NCI-H82 treated with DMSO at 0.1 percent for 48 hours (cell line): ENCODE measurements at regions not wholly inside any gene's neighbourhood (a gene's known extent, or its start where the extent isn't known, plus 50 kb on each side); places are given as distances from the start of the nearest gene placed in this dataset.

Experiments
- DNase-seq: peaks from one replicate; lab custom pipeline; 2025; ENCODE audit not compliant: unreplicated experiment; lab: John Stamatoyannopoulos, UW

DNA sequence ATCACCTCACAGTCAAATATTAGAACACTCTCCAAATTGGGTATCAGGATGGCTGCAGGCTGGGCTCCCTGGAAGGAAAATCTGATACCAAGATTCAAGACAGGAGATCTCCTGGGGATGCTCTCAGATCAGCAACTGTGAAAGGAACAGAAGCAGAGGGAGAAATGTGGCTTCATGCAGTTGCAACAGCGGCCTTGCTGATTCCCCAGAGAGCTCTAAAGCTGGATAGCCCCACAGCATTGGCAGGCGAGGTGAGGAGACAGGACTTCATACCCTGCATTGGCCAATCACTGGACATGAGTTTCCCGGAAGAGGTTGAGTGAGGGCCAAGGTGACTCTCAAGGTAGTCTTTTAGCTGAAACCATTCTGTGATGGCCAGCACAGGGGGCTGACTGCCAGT, 190.6 kb downstream of the PTPN20 start:
- DNase-seq: no peak

DNA sequence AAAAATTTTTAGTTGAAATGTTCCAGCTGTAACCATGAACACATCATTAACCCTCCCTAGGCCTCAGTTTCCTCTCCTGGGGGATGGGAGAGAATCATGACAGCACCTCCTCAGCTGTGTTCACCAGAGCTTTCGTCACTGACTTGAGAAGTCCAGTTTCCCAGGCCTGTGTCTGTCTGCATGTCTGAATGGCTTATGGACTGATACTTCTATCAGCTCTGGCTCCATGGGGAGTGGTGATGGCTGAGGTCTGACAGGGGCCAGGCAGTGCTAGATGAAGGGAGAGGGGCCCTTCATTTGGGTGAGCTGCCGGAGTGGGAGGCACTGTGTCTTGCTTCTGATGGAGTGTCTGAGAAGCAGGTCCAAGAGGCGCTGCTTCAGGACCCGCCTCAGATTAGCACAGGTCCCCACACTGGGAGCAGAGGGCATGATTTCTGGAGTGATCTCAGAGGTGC, 192.9 kb downstream of the PTPN20 start:
- DNase-seq: no peak

DNA sequence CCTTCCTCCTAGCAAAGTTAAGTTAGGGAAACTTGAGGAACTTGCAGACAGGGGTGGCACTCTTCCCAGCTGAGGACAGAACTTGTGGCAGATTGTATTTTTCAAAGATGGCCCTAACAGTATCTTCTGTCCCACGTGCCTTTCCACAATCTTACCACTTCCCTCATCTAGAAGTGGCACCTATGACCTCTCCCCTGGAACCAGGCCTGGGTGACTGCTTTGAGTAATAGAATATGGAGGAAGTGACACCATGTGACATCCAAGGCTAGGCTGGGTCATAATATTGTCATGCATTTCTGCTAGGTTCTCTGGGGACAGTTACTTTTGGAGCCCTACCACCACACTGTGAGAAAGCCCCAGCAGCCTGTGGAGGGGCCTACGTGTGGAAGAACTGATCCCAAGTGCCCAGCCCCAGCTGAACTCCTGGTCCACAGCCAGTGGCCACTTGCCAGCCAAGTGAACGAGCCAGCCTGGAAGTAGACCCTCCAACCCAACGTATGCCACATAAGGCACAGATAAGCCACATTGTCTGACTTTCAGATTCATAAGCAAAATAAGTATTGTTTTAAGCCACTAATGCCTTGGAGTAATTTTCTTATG, 193.7 kb downstream of the PTPN20 start:
- DNase-seq: no peak

DNA sequence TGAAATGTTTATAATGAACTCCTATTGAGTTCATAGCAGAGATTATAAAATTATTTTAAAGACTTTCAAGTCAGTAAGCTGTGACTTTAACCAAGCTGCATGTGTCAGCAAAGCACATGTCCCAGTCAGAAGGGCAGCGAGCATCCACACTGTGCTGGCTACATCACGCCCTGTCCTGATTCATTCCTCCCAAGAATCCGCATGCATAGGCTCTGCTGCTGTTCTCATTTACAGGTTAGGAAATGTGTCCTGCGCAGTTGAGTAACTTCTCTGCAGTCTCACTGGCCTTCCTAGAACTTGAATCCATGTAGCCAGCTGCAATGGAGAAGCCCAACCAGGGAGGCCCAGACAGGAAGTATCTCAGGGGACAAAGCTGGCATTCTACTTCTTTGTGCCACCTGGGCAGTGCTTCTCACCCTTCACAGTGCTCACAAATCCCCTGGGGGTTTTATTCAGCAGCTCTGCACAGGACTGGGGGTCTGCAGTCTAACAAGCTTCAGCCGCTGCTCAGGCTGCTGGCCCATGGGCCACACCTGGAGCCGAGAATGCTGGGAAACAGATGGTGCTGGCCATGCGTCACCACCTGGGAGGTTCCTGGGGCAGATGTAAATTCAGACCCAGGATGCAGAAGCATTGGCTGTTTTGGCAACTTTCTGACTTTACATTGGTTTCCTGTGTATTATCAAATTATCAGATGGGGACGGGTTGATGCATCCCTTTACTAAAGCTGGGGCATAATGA, 192.8 kb upstream of the GDF10 start:
- no peak for DNase-seq

DNA sequence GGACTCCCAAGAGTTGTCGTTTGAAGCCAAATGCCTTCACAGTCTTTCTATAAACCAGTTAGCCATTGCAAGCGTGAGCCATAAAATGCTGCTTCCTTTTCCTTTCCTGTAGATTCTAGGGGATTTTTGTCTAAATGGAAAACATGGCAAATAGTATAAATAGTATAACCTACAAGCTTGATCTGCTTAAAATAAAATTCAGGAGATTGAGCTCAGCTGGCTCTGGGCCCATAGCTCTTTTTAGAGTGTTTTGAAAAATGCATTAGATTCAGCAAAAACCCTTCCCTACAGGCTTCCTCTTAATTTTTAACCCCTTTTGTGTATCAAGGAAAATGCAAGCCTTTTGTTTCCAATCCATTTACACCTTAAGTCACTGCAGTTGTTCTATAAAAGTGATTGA, 190.1 kb upstream of the GDF10 start:
- DNase-seq: no peak

DNA sequence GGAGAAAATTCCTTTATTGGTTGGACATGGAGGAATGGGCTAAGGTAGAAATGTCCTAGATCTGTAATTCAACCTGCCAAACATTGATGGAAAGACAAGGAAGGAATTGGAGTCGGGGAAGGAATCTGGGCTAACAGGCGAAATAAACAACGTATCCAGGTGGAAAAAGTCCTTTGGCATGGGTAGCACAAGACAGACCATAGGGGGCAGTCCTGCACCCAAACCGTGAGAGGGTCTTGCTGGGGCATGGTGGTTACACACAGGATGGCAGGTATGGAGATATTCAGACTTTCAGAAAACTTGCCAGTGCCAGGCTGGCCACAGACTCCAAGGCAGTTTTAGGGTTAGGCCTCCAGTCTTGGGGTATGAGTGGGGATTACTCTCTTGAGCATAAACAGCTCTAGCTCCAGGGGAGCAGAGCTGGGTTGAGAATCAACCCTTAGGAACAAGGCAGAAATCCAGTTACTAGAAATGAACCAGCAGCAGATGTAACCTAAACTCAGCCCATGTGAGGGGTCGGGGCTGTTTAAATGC, 188.6 kb upstream of the GDF10 start:
- DNase-seq: no peak

DNA sequence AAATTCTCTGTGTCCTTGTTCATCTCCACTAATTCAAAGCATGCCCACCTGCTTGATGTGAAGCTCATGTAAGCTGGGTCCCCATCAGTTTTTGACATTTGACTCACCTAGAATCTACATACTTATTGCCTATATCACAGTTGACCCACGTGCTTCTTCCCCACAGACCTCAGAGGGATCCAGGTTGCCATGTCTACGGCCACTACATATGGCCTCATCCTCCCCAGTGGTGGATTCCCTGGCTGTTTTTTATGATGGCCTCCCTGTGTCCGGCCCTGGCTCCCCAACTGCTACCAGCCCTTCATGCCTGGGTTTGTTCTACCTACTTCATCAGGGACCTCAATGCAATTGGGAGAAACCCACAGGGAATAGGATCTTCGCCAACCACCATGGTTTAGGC, 187.4 kb upstream of the GDF10 start:
- DNase-seq: no peak

DNA sequence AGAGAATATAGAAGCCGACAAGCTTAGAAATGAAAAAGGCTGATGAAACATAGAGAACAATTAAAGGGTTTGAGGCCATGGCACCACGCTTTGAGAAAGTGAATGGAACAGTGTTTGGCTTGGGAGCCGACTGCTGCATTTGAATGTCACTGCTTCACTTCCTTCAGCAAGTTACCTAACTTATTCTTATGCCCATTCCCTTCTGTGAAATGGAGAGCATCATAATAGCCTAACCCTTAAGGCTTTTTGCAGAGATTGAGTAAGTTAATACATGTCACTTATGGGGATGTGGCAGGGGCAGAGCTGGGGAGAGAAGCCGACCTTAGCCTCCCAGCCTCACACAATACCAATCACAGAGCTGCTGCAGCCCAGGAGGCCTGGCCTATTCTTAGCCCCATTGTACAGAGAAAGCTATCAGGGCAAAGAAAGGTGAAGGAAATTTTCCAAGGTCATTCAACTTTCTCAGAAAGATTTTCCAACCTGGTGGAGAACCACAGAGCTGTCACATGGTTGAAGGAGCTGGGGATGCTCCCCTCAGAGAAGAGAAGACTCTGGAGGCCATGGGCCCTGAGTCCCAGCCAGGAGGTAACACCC, 186.0 kb upstream of the GDF10 start:
- DNase-seq: no peak

DNA sequence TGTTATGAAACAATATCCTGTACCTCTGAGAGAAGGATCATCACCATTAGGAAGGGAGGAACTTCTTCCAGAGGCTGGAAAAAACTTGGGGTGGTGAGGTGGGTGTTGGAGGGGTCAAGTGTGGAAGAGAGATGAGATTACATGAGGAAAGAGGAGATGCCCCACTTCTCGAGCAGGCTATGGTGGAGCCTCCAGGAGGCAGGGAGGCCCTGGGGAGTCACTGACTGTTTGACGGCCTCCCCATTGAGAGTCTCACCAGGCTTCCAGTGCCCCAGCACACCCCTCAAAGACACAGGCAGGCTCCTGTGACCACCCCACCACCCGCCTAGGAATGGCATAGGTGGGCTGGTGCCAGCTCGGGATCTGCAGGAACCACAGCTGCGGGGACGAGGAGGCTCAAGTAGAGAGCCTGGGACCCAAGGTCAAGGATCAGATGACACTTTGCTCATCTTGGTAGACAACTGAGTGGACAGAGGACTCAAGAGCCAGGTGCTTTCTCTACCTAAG, 185.3 kb upstream of the GDF10 start:
- DNase-seq: no peak

DNA sequence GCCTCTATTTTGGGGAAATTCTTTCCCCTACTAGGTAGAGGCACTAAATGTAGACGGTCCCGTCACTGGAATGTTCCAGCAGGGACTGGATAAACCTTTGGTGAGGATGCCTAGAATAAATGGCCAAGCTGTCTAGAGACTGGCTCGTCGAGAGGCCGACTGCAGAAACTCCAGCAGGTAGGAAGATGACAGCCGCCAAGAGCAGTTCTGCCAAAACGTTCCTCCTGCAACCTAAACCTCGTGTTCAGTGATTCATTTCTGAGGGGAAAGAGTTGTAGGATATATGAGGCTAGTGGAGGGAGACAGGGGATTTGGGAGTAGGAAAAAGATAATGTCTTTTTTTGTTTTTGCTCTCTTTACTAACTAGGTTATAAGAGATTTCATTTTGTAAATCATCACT, 184.7 kb upstream of the GDF10 start:
- no peak for DNase-seq

DNA sequence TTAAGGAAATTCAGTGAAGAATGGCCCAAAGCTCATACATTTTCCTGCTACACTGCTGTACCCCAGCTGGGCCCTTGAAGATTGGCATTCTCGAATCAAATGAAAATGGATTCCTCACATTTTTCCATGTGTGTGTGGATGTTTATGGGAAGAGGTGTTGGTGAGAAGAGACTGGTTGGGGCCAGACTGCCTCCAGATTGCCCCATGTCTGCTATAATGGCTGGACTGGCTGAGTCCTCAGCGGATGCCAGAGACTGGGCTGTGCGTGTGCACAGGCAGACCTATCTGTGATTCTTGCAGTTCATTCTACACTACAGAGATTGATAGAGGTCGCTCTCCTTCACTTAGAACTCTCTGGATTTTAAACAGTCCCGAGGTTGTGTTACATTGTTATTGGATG, 183.6 kb upstream of the GDF10 start:
- no peak for DNase-seq

DNA sequence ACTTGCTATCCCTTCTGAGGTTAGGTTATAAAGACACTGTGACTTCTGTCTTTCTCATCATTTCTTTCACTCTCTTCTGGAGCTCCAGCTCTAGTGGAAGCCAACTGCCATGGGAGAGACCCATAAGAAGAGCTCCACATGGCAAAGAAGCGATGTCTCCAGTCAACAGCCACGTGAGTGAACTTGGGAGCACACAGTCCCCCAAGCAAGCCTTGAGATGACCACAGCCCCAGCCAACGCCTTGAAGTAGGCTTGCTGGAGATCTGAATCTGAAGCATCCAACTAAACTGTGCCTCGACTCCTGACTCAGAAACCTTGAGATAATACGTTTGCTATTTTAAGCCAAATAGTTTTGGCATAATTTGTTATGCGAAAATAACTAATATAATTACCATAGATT, 181.7 kb upstream of the GDF10 start:
- DNase-seq: no peak

DNA sequence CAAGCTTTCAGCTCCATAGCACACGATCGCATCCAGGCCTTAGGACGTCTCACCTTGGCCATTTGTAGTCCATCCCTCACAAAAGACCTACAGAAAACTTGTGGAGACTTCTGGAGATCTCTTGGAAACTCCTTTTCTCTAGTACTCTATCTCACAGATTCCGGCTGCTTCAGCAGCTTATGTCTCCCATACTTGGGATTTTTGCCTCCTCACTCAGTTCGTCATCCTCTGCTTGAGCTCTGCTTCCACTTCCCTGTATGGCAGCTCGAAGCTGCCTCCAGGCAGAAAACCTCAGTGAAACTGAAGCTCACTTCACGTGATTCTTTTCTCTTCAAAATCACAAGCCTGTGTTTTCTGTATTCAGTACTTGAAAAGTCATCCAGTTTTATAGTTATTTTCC, 178.7 kb upstream of the GDF10 start:
- DNase-seq: no peak

DNA sequence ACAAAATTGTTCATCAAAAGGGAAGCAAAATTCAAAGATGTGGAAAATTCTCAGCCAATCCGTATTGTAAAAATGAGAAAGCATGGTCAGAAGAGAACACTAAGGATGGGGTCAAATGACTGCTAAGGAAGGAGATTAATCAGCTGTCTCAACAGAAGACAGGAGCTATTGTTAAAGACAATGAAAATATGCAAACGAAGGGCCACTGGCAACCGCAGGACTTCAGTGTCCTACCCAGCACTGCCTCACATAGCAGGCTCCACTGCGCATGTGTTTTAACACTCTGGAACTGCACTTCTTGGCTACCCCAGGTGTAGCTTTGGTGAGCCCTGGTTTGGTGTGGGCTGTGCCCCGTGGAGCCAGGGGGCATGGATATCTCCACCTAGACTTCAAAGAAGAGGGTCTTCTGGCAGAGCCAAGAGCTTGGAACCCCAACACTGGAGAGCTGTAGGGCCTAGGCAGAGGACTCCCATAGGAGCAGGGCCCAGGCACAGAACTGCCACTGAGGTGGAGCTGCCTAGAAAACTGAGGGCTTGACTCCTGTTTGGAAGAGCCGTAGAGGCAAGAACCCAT, 176.2 kb upstream of the GDF10 start:
- no peak for DNase-seq

DNA sequence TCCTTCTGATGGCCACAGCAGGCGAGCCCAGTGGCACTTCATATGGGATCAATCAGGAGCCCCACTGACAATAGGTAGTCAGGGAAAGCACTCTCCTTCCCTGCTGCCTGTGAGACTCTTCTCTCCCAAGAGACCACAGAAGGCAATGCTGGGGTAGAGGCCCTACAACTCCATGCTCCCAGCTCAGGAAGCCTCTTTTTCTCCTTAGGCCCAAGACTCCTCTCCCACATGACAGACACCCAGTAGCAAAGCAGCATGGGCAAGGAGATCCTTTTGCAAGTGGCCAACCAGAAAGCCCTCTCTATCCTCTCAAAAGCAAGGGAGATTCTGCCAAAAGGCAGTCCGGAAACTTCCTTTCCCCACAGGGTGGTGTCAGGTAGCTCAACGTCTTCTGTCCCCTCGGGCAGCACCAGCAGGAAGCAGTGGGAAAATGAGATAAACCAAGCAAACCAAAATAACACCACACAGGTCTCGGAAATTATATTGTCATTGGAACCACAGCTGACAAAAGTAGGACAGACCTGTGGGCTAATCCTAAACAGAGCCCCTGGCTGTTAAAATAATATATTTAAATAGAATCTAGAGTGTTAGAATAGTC, 172.7 kb upstream of the GDF10 start:
- no peak for DNase-seq

DNA sequence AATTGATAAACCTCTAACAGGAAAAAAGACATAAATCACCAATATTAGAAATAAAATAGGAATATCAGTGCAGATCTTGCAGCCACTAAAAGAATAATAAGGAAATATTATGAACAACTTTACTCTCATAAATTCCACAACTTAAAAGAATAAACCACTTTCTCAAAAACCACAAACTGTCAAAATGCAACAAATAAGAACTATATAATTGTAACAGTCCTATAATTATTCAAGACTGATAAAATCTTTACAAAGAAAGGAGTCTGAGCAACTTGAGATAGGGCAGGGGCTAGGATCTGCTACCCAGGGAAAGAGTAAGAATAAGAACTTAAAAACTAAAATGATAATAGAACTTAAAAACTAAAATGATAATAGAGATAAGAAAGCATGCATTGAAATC, 169.5 kb upstream of the GDF10 start:
- no peak for DNase-seq

DNA sequence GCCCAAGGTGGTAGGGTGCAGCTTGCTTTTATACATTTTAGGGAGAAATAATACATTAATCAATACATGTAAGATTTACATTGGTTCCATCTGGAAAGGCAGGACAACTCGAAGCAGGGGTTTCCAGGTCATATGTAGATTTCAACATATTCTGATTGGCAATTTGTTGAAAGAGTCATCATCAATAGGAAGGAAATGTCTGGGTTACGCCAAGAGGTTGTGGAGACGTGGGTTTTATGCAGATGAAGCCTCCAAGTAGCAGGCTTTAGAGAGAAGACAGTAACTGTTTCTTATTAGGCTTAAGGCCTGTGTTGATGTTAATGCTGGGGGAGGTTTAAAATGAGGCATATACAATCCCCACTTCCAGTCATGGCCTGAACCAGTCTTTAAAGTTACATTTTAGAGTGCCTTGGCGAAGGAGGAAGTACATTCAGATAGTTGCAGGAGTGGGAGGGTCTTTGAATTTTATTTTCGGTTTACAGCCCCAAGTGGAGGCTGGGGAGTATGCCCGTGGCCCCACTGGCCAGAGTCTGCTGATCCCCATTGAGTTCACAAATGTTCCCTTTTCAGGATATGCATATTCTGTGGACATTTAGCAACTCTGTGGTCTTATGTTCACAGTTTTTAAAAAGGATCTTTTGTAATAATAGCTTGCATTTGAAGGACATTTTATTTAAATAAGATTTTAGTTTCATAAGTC, 166.0 kb upstream of the GDF10 start:
- no peak for DNase-seq

DNA sequence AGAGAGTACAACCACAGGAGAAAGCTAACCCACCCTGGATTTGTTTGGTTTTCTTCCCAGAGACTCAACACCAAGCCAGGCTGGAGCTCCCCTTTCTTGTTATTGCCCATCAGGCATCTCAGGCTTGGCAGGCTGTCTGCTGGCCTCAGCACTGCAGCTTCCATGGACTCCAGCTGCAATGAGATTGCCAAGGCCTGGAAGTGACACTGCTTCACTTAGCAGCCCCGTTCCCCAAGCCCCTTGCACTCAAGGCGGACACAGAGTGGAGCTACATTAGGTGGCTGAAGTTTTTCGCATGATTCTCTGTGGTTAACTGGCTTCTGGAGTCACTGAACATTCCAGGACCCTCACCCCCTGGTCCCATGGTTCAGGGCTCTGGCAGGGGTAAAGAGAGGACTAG, 163.1 kb upstream of the GDF10 start:
- DNase-seq: no peak

DNA sequence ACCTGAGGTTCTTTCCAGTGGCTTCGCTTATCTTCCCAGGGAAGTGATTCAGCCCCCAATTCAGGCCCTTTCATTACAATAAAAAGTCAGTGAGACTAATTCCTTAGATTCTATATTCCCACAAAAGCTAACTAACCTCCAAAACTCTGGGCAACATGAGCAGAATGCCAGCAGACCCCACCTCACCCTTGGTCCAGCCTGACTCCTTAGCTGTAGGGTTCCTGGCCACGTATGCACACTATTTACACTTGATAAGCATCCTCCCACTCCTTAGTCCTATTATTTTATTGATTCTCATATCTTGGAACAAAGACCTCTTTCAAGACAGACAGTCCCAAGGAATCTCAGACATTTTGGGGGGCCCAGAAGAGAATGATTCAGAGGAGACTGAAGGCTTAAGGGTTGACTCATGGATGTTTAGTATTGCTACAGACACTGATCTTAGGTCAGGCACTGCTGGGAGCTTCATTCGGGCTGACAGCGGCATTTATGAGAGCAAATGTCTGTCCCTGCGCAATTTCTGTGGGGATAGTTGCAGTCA, 162.6 kb upstream of the GDF10 start:
- no peak for DNase-seq

DNA sequence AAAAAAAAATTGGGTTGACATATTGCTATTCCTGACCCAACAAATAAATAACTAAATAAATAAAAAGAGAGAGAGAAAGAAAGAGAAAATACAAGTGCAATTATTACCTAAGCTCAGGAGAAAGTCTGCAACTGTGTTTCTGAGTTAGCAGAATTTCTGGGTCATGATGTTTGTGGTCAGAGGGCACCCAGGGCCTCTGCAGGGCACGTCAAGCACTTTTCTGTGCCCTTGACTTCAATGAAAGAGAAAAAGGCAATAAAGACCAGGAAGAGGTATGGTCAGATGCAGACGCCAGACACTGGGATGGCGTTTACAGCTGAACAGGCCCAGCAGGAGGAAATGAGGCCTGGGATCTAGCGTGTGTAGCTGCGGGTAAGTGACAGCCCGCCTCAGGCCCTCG, 160.9 kb upstream of the GDF10 start:
- DNase-seq: no peak
